Lower leg skin (tissue), 3 donors: ENCODE measurements at regions not wholly inside any gene's neighbourhood (a gene's known extent, or its start where the extent isn't known, plus 50 kb on each side); places are given as distances from the start of the nearest gene placed in this dataset.

Experiments used
- POLR2A ChIP-seq, 2 donors: fragments of 450-650 bp; IDR thresholded peaks; one replicate each; pipeline ENCODE4 v1.6.1; 2016 to 2017; ENCODE audit warnings: antibody characterized with exemption in 2 of 2, mild to moderate bottlenecking in 1 of 2, moderate library complexity in 1 of 2
- TF ChIP-seq, protein P1 (sequence below), 3 donors: fragments of 450-650 bp; IDR thresholded peaks; one replicate each; pipeline ENCODE4 v1.5.1; 2016; ENCODE audit warnings: antibody characterized with exemption in 3 of 3, mild to moderate bottlenecking in 3 of 3, moderate library complexity in 2 of 3

DNA sequence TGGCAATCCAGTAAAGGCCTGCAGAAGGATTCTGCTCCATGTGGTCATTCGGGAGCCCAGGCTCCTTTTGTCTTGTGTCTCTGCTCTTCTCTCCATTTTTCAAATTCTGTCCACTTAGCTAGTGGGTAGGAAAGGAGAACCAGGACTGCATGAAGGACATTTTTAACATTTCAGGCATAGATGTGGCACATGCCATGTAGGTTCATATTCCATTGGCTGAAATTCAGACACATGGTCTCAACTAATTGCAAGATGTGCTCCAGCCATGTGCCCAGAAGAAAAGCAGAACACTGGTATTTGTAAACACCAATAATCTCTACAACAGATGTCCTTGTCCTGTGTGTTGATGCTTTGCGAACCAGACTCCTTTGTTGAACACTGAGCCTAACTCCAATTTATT is 85.2 kb upstream of the WLS start:
- TF ChIP-seq, protein P1, sequence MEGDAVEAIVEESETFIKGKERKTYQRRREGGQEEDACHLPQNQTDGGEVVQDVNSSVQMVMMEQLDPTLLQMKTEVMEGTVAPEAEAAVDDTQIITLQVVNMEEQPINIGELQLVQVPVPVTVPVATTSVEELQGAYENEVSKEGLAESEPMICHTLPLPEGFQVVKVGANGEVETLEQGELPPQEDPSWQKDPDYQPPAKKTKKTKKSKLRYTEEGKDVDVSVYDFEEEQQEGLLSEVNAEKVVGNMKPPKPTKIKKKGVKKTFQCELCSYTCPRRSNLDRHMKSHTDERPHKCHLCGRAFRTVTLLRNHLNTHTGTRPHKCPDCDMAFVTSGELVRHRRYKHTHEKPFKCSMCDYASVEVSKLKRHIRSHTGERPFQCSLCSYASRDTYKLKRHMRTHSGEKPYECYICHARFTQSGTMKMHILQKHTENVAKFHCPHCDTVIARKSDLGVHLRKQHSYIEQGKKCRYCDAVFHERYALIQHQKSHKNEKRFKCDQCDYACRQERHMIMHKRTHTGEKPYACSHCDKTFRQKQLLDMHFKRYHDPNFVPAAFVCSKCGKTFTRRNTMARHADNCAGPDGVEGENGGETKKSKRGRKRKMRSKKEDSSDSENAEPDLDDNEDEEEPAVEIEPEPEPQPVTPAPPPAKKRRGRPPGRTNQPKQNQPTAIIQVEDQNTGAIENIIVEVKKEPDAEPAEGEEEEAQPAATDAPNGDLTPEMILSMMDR (IDR thresholded peaks at IDR 0.05): no peak
- TF ChIP-seq POLR2A (IDR thresholded peaks at IDR 0.05): no peak
